HepG2 (cell line): ENCODE measurements at regions not wholly inside any gene's neighbourhood (a gene's known extent, or its start where the extent isn't known, plus 50 kb on each side); places are given as distances from the start of the nearest gene placed in this dataset.

ENCODE experiments used
- ADNP ChIP-seq: sonication (generic); formaldehyde crosslinking; IDR thresholded peaks from 2 replicates; pipeline ENCODE4 v1.4.0; 2020; ENCODE audit warnings: missing genetic modification reagents
- CTCF ChIP-seq: sonication (generic); formaldehyde crosslinking; IDR thresholded peaks from 2 replicates; pipeline ENCODE4 v1.5.0; 2020; ENCODE audit warnings: mild to moderate bottlenecking, missing genetic modification reagents, moderate library complexity
- MAX ChIP-seq: IDR thresholded peaks from 2 replicates; pipeline ENCODE4 v1.6.1; 2012; ENCODE audit warnings: inconsistent platforms
- NCOA5 ChIP-seq: sonication (generic); formaldehyde crosslinking; IDR thresholded peaks from 2 replicates; pipeline ENCODE4 v1.4.0; 2020; ENCODE audit warnings: missing genetic modification reagents
- POLR2AphosphoS2 ChIP-seq: IDR thresholded peaks from 2 replicates; pipeline ENCODE4 v1.6.1; 2011; ENCODE audit warnings: low read depth, low read length, improper control_type of control experiment
- SUZ12 ChIP-seq: fragments of 150-350 bp; IDR thresholded peaks from 2 replicates; pipeline ENCODE4 v1.6.1; 2014; ENCODE audit warnings: low read depth, low read length
- ZBTB7A ChIP-seq: sonication (generic); formaldehyde crosslinking; IDR thresholded peaks from 2 replicates; pipeline ENCODE4 v1.8.0; 2022; ENCODE audit warnings: mild to moderate bottlenecking, missing genetic modification reagents
- ZNF207 ChIP-seq: fragments of 450-650 bp; IDR thresholded peaks from 2 replicates; pipeline ENCODE4 v1.6.1; 2016; ENCODE audit warnings: antibody characterized with exemption, borderline replicate concordance
- ZNF747 ChIP-seq: sonication (generic); formaldehyde crosslinking; IDR thresholded peaks from 2 replicates; pipeline ENCODE4 v1.8.1; 2023; ENCODE audit warnings: missing genetic modification reagents, mild to moderate bottlenecking, borderline replicate concordance
- ZNF776 ChIP-seq: sonication (generic); formaldehyde crosslinking; IDR thresholded peaks from 2 replicates; pipeline ENCODE4 v1.4.0; 2020; ENCODE audit warnings: mild to moderate bottlenecking, missing genetic modification reagents

- TF ChIP-seq ZBTB7A (CRISPR knock-in tag): no peak
- no peak for TF ChIP-seq MAX
- TF ChIP-seq ADNP (CRISPR knock-in tag): no peak
- no peak for TF ChIP-seq ZNF207
- TF ChIP-seq ZNF747 (CRISPR knock-in tag): no peak
- TF ChIP-seq NCOA5 (CRISPR knock-in tag): no peak
- TF ChIP-seq POLR2AphosphoS2: no peak
- TF ChIP-seq SUZ12: no peak
- TF ChIP-seq ZNF776 (CRISPR knock-in tag): no peak
- no peak for TF ChIP-seq CTCF (CRISPR knock-in tag)
Measured at GRCh38 chr21:27196651-27197050, 229.8 kb upstream of the ADAMTS5 start.
